GM18498 (cell line): ENCODE measurements at regions not wholly inside any gene's neighbourhood (a gene's known extent, or its start where the extent isn't known, plus 50 kb on each side); places are given as distances from the start of the nearest gene placed in this dataset.

Experiments
- ATAC-seq: cut with Tn5 transposase; IDR thresholded peaks from one replicate; pipeline ENCODE4 v1.9.1; 2021; ENCODE audit warnings: mild to moderate bottlenecking, moderate library complexity; ENCODE audit not compliant: unreplicated experiment

GRCh38 chr5:58122157-58122556, 337.7 kb downstream of the PLK2 start:
- no peak for ATAC-seq

- ATAC-seq = no peak
Measured at GRCh38 chr5:58121391-58121790, 338.5 kb downstream of the PLK2 start.

GRCh38 chr5:58117542-58117941, 342.3 kb downstream of the PLK2 start:
- no peak for ATAC-seq

GRCh38 chr5:58116346-58116745, 343.5 kb downstream of the PLK2 start:
- ATAC-seq = no peak

- ATAC-seq = no peak
Measured at GRCh38 chr5:58115811-58116210, 344.1 kb downstream of the PLK2 start.

- no peak for ATAC-seq
Measured at GRCh38 chr5:58114324-58114723, 345.6 kb downstream of the PLK2 start.

- no peak for ATAC-seq
Measured at GRCh38 chr5:58113172-58113571, 346.7 kb downstream of the PLK2 start.

- ATAC-seq = no peak
Measured at GRCh38 chr5:58108511-58108910, 351.4 kb downstream of the PLK2 start.

- ATAC-seq = no peak
Measured at GRCh38 chr5:58107704-58108103, 352.2 kb downstream of the PLK2 start.

- no peak for ATAC-seq
Measured at GRCh38 chr5:58106754-58107410, 353.0 kb downstream of the PLK2 start.

GRCh38 chr5:58105836-58106235, 354.1 kb downstream of the PLK2 start:
- ATAC-seq = no peak

GRCh38 chr5:58099257-58099656, 360.6 kb downstream of the PLK2 start:
- ATAC-seq = no peak

- no peak for ATAC-seq
Measured at GRCh38 chr5:58094031-58094430, 365.9 kb downstream of the PLK2 start.

GRCh38 chr5:58090704-58091103, 369.2 kb downstream of the PLK2 start:
- no peak for ATAC-seq

- ATAC-seq = no peak
Measured at GRCh38 chr5:58088941-58089340, 370.9 kb downstream of the PLK2 start.

GRCh38 chr5:58087905-58088304, 372.0 kb downstream of the PLK2 start:
- ATAC-seq = no peak

GRCh38 chr5:58087123-58087522, 372.8 kb downstream of the PLK2 start:
- no peak for ATAC-seq

GRCh38 chr5:58085800-58086199, 374.1 kb downstream of the PLK2 start:
- ATAC-seq = no peak

- ATAC-seq = no peak
Measured at GRCh38 chr5:58081435-58081834, 378.5 kb downstream of the PLK2 start.

- ATAC-seq = no peak
Measured at GRCh38 chr5:58080573-58080972, 379.3 kb downstream of the PLK2 start.

- ATAC-seq = no peak
Measured at GRCh38 chr5:58077966-58078365, 381.9 kb downstream of the PLK2 start.

- ATAC-seq = no peak
Measured at GRCh38 chr5:58077416-58077815, 382.5 kb downstream of the PLK2 start.
